IPS DF 4.7 (cell line): ENCODE measurements at regions not wholly inside any gene's neighbourhood (a gene's known extent, or its start where the extent isn't known, plus 50 kb on each side); places are given as distances from the start of the nearest gene placed in this dataset.
"Not testable (repeated sequence)": the region's sequence is repeated elsewhere in the genome, so short reads cannot be mapped to it uniquely, and the experiment has no call there.

Experiments
- DNase-seq: peaks from one replicate; pipeline ENCODE4 v3.0.0-alpha.2; 2013; ENCODE audit warnings: low spot score; ENCODE audit errors: extremely low read depth

- DNase-seq = no peak
Measured at GRCh38 chr3:16768956-16769355, 115.8 kb upstream of the PLCL2 start.

GRCh38 chr3:16769525-16769924 is 115.2 kb upstream of the PLCL2 start:
- DNase-seq = no peak

- no peak for DNase-seq
Measured at GRCh38 chr3:16770021-16770420, 114.7 kb upstream of the PLCL2 start.

- DNase-seq = no peak
Measured at GRCh38 chr3:16770792-16771191, 114.0 kb upstream of the PLCL2 start.

GRCh38 chr3:16773594-16773993 is 111.2 kb upstream of the PLCL2 start:
- DNase-seq = not testable (repeated sequence)

- DNase-seq = not testable (repeated sequence)
Measured at GRCh38 chr3:16774536-16774935, 110.2 kb upstream of the PLCL2 start.

- no peak for DNase-seq
Measured at GRCh38 chr3:16784973-16785372, 99.8 kb upstream of the PLCL2 start.

GRCh38 chr3:16785465-16785864 is 99.3 kb upstream of the PLCL2 start:
- DNase-seq = no peak

GRCh38 chr3:16788440-16789056 is 96.2 kb upstream of the PLCL2 start:
- DNase-seq = no peak

- no peak for DNase-seq
Measured at GRCh38 chr3:16789344-16790120, 95.2 kb upstream of the PLCL2 start.

- DNase-seq = no peak
Measured at GRCh38 chr3:16790432-16791400, 94.0 kb upstream of the PLCL2 start.

GRCh38 chr3:16793321-16793720 is 91.4 kb upstream of the PLCL2 start:
- no peak for DNase-seq

- DNase-seq = no peak
Measured at GRCh38 chr3:16794257-16794656, 90.5 kb upstream of the PLCL2 start.

GRCh38 chr3:16795581-16795980 is 89.2 kb upstream of the PLCL2 start:
- no peak for DNase-seq

- DNase-seq = no peak
Measured at GRCh38 chr3:16797831-16798230, 86.9 kb upstream of the PLCL2 start.

GRCh38 chr3:16798738-16799137 is 86.0 kb upstream of the PLCL2 start:
- DNase-seq = no peak

- DNase-seq = no peak
Measured at GRCh38 chr3:16800361-16800760, 84.4 kb upstream of the PLCL2 start.

GRCh38 chr3:16801223-16801622 is 83.5 kb upstream of the PLCL2 start:
- DNase-seq = no peak

GRCh38 chr3:16801698-16802097 is 83.1 kb upstream of the PLCL2 start:
- DNase-seq = no peak

GRCh38 chr3:16802389-16802788 is 82.4 kb upstream of the PLCL2 start:
- DNase-seq = no peak

- DNase-seq = no peak
Measured at GRCh38 chr3:16803019-16803418, 81.7 kb upstream of the PLCL2 start.

GRCh38 chr3:16807391-16807790 is 77.4 kb upstream of the PLCL2 start:
- no peak for DNase-seq
